ENCODE measurements at regions not wholly inside any gene's neighbourhood (a gene's known extent, or its start where the extent isn't known, plus 50 kb on each side); places are given as distances from the start of the nearest gene placed in this dataset.
"Not testable (repeated sequence)": the region's sequence is repeated elsewhere in the genome, so short reads cannot be mapped to it uniquely, and the experiment has no call there.

GRCh38 chr11:134984421-134984820, 572.4 kb upstream of the B3GAT1 start:
- no peak overlapping the region for H2AFZ ChIP-seq (ENCODE audit: low read depth, low read length, poor library complexity, severe bottlenecking)
- H3K27me3 ChIP-seq (ENCODE audit: insufficient read depth, low read length), result peaks cover 10% of the 10 kb centered on the region
- ChIA-PET RAD21 (ENCODE audit: low non-redundant PET in 1 of 2, low total read pairs in 2 of 2, uncharacterized antibody in 2 of 2, unreplicated experiment in 2 of 2) (no interaction called here), POLR2A (no interaction called here), CTCF (no interaction called here)
- intact Hi-C loops (cut with micrococcal nuclease), result no loop called here
- H3K79me2 ChIP-seq (ENCODE audit: insufficient read depth, low read length), result no peaks in the 10 kb centered on the region
- no peak for TF ChIP-seq EZH2phosphoT487 (IDR thresholded peaks at IDR 0.05; ENCODE audit: borderline replicate concordance)
- no peak overlapping the region for H3K4me3 ChIP-seq (replicated peaks in 1 of 2; ENCODE audit: low read depth in 1 of 2, low read length in 2 of 2)
- H3K36me3 ChIP-seq (ENCODE audit: control insufficient read depth in 1 of 2, insufficient read depth in 2 of 2, low read length in 2 of 2), result no peaks in the 10 kb centered on the region
- DNase-seq (ENCODE audit: low read depth, low spot score) (no peak), ATAC-seq (no peak)
- BruUV-seq (replicated peaks), result no TSS peak
- H3K9me3 ChIP-seq (ENCODE audit: control insufficient read depth in 1 of 2, insufficient read depth in 1 of 2, low read depth in 1 of 2, low read length in 2 of 2), result no peaks in the 10 kb centered on the region
- no peak overlapping the region for H3K4me2 ChIP-seq (ENCODE audit: low read length)
- H4K20me1 ChIP-seq (ENCODE audit: insufficient read depth), result no peaks in the 10 kb centered on the region
- H3K9me2 ChIP-seq (ENCODE audit: insufficient read depth), result no peaks in the 10 kb centered on the region
- H3K9ac ChIP-seq (ENCODE audit: low read length), result no peak overlapping the region
- H3K4me1 ChIP-seq (ENCODE audit: control insufficient read depth in 1 of 2, insufficient read depth in 2 of 2, low read length in 2 of 2), result no peaks in the 10 kb centered on the region
- no peak overlapping the region for H3K27ac ChIP-seq (ENCODE audit: low read depth, low read length)

GRCh38 chr11:134982432-134982831, 570.4 kb upstream of the B3GAT1 start:
- H2AFZ ChIP-seq (ENCODE audit: low read depth, low read length, poor library complexity, severe bottlenecking); H3K79me2 ChIP-seq (ENCODE audit: insufficient read depth, low read length); H3K36me3 ChIP-seq (ENCODE audit: control insufficient read depth in 1 of 2, insufficient read depth in 2 of 2, low read length in 2 of 2); POLR2A ChIA-PET; H4K20me1 ChIP-seq (ENCODE audit: insufficient read depth); RAD21 ChIA-PET (ENCODE audit: low non-redundant PET in 1 of 2, low total read pairs in 2 of 2, uncharacterized antibody in 2 of 2, unreplicated experiment in 2 of 2); H3K4me2 ChIP-seq (ENCODE audit: low read length); H3K27ac ChIP-seq (ENCODE audit: low read depth, low read length); CTCF ChIA-PET; BruUV-seq (replicated peaks); H3K9me2 ChIP-seq (ENCODE audit: insufficient read depth); H3K9ac ChIP-seq (ENCODE audit: low read length); DNase-seq (ENCODE audit: low read depth, low spot score); ATAC-seq; H3K9me3 ChIP-seq (ENCODE audit: control insufficient read depth in 1 of 2, insufficient read depth in 1 of 2, low read depth in 1 of 2, low read length in 2 of 2); intact Hi-C loops (cut with micrococcal nuclease); H3K4me3 ChIP-seq (replicated peaks in 1 of 2; ENCODE audit: low read depth in 1 of 2, low read length in 2 of 2); H3K4me1 ChIP-seq (ENCODE audit: control insufficient read depth in 1 of 2, insufficient read depth in 2 of 2, low read length in 2 of 2): not testable (repeated sequence)
- peaks cover 10% of the 10 kb centered on the region for H3K27me3 ChIP-seq (ENCODE audit: insufficient read depth, low read length)

GRCh38 chr11:134981835-134982234, 569.8 kb upstream of the B3GAT1 start:
- ATAC-seq, result no peak
- CTCF ChIA-PET, result no interaction called here
- BruUV-seq (replicated peaks), result no TSS peak
- TF ChIP-seq EZH2 (IDR thresholded peaks at IDR 0.05) (no peak), REST (IDR thresholded peaks at IDR 0.05; ENCODE audit: low read depth) (no peak), YY1 (IDR thresholded peaks at IDR 0.05; ENCODE audit: extremely low read depth, insufficient replicate concordance, low read depth, low read length) (no peak), POLR2AphosphoS5 (IDR thresholded peaks at IDR 0.05; ENCODE audit: low read depth, low read length) (no peak), ATF3 (IDR thresholded peaks at IDR 0.05) (no peak), MAX (IDR thresholded peaks at IDR 0.05) (no peak), TCF7L2 (IDR thresholded peaks at IDR 0.05; ENCODE audit: borderline replicate concordance, extremely low read depth, insufficient read depth, insufficient read length) (no peak)

More at GRCh38 chr11:134981835-134982234, 569.8 kb upstream of the B3GAT1 start:
- Histone ChIP-seq H4K20me1 (ENCODE audit: insufficient read depth) (no peaks in the 10 kb centered on the region), H3K36me3 (ENCODE audit: control insufficient read depth in 1 of 2, insufficient read depth in 2 of 2, low read length in 2 of 2) (no peaks in the 10 kb centered on the region), H3K4me1 (ENCODE audit: control insufficient read depth in 1 of 2, insufficient read depth in 2 of 2, low read length in 2 of 2) (no peaks in the 10 kb centered on the region; a peak in 1 of 4 replicates), H3K27ac (ENCODE audit: low read depth, low read length) (no peak overlapping the region), H3K9me3 (ENCODE audit: control insufficient read depth in 1 of 2, insufficient read depth in 1 of 2, low read depth in 1 of 2, low read length in 2 of 2) (no peaks in the 10 kb centered on the region), H3K27me3 (ENCODE audit: insufficient read depth, low read length) (peaks cover 10% of the 10 kb centered on the region), H3K79me2 (ENCODE audit: insufficient read depth, low read length) (no peaks in the 10 kb centered on the region), H3K9me2 (ENCODE audit: insufficient read depth) (no peaks in the 10 kb centered on the region), H3K9ac (ENCODE audit: low read length) (no peak overlapping the region), H2AFZ (ENCODE audit: low read depth, low read length, poor library complexity, severe bottlenecking) (no peak overlapping the region), H3K4me3 (replicated peaks in 1 of 2; ENCODE audit: low read depth in 1 of 2, low read length in 2 of 2) (no peak overlapping the region), H3K4me2 (ENCODE audit: low read length) (no peak overlapping the region)
- ChIA-PET POLR2A (no interaction called here), RAD21 (ENCODE audit: low non-redundant PET in 1 of 2, low total read pairs in 2 of 2, uncharacterized antibody in 2 of 2, unreplicated experiment in 2 of 2) (no interaction called here)
- no peak for DNase-seq (ENCODE audit: low read depth, low spot score)
- intact Hi-C loops (cut with micrococcal nuclease), result no loop called here

Data from HCT116 (cell line).